HG03457 (cell line): ENCODE measurements at regions not wholly inside any gene's neighbourhood (a gene's known extent, or its start where the extent isn't known, plus 50 kb on each side); places are given as distances from the start of the nearest gene placed in this dataset.
A peak's percentile ranks its signal among the peaks of the same experiment; 100 is the strongest.
"Not testable (repeated sequence)": the region's sequence is repeated elsewhere in the genome, so short reads cannot be mapped to it uniquely, and the experiment has no call there.

ENCODE experiments used
- ATAC-seq: cut with Tn5 transposase; IDR thresholded peaks from one replicate; pipeline ENCODE4 v1.9.1; 2021; ENCODE audit warnings: moderate number of reproducible peaks; ENCODE audit not compliant: unreplicated experiment

DNA sequence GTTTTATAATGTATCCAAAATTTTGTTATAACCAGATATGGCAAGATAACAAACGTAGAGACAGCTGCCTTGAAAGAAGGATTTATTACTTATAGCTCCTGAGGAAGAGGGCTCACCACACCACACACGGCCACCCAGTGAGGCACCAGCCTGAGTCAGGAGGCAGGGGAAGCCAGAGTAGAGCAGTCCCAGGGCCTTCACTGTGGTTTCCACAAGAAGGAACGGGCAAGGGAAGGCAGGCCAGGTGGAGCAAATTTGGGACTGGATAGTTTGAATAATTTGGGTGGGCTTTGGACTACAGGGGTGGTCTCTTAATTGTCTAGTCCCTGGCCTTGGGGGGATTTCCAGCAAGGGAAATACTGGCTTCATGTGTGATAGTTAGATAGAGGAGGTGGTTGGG lies 72.5 kb downstream of the RRAGC start:
- no peak for ATAC-seq

DNA sequence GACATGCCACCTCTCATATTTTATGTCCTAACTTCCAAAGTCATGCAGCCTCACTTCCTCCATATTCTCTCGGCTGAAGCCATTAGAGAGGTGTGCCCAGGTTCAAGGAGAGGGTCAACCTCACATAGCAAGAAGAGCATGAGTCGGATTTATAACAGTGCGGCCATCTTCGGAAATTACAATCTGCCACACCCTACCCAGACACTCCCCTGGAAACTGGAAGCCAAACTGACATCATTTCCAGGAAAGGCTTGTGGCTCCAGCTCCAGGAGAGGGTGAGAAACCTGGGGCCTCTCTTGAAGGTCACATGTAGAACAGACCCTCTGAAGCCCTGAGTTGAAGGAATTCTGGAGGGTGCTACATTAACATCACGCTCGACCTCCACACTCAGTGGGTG lies 73.5 kb downstream of the RRAGC start:
- no peak for ATAC-seq

DNA sequence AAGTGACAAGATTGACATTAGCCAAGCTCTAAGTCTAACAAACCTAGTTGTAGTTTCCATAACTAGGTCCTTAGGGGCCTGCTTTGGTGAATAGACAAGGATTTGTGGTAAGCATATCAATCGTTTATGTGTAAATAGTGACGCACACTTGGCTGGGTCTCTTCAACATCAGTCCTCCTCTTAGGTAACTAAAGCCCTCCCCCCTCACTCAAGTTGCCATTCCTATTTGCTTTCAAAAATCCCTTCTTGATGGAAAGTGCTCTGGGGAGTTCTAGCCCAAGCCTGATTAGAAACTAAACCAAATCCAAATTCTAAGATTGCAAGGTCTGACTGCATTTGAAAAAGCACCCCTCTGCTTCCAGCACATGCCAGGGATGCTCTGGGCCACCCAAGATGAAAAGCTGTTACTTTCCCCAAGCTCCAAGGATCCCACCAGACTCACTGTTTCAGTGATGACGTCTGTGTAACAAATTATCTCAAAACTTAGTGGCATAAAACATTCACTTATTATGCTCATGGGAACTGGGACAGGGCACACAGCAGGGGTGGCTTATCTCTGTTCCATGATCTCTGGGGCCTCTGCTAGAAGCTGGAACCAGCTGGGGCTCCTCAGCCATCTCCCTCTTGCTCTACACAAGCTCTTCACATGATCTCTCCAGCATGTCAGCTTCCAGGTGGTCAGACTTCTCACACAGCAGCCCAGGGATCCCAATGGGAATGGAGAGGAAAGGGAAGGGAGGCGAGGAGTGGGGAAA lies 74.1 kb downstream of the RRAGC start:
- ATAC-seq, result no peak

DNA sequence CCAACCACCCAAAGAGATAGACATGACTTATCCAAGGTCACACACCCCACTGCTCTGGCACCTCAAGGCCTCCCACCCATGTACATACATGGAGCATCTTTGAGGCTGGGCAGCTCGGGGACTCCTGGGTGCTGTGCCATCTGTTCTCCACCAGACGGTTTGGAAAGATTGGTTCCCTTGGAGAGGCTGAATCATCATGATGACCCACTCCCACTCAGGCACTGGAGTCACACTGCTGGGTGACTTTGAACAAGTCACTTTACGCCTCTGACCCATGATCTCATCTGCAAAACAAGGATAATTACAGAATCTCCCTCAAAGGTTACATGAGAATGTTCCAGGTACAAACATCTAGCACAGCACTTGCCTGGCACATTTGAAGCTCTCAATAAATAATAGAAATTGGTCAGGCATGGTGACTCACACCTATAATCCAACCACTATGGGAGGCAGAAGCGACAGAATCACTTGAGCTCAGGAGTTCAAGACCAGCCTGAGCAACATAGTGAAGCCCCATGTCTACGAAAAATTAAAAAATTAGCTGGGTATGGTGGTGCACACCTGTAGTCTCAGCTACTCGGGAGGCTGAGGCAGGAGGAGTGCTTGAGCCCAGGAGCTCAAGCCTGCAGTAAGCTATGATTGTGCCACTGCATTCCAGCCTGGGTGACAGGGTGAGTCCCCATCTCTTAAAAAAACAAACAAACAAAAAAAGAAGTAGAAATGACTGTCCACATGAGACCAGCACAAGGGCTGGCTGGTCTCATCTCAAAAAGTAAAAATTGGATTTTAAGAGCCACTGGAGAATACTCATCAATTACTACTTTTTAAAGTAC lies 74.9 kb downstream of the RRAGC start:
- ATAC-seq, result no peak

DNA sequence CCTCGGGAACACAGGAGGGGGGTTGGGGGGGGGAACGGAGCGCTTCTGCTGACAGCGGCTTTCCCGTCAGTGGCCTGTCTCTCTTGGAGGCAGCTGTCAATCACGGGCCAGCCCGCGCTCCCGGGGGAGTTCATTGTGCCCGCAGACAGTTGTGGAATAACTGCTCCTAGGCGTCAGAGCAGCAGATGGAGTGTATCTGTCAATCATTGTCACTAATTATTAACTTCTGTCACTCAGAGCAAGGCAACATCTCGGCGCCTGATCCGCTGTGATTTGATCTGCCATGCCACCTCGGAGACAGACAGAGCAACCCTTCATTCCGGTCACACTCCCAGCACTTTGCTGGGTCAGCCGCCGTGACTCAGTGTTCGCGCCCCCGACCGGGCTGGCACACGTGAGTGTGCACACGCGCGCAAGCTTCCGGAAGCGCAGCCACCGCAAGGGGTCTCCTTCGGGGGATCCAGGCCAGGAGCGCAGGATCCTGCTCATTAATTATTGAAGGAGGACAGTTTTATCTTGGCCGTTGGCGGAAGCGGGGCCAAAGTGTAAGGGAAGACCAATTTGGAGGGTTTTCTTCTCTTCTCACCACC lies 75.8 kb downstream of the RRAGC start:
- ATAC-seq, result peak; percentile 61

DNA sequence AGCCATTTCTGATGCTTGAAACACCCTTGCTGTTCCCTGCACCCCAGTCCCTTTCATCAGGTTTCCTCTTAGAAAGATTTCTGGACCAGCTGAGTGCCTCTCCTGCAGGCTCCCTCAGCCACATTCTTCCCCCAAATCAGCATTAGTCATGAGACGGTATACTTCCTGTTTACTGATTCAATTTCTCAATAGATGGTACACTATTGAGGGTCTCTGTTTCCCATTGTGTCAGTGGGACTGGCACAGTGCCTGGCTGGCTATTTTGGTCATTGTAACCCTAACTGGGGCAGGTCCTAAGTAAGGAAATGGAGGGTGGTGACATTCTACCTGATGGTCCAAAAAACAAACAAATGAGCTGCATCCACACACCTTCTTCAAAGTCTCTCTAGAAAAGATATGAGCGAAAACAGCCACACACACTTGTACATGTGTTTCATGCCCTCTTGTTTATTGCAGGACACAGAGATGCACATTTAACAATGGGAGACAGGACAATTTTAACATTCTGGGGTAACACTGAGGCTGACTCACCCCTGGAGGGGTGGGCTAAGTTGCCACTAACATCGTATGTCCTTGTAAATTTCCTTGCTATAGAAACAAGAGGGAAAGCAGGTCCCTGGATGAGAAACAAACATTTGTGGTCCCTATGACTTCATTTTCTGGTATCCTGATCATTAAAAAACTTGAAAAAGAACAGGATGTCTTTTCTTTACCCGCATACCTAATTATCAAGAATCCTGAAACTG lies 77.5 kb downstream of the RRAGC start:
- no peak for ATAC-seq

DNA sequence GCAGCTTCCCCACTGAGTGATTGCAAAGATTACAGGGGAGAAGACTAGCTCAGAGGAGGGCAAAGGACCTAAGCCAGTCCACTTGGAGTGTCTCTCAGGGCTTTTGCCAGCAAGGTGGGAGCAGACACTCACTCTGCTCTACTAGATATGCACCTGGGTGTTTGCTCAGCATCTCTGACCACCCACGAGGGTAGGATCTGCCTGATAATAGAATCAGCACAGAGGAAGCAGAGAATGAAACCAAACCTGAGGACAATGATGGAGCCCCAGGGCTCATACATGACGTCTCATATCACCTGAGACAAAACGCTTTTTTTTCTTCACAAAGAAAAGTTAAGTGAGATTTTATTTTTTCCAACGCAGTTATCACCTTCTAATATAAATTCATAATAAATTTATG lies 79.4 kb downstream of the RRAGC start:
- no peak for ATAC-seq

DNA sequence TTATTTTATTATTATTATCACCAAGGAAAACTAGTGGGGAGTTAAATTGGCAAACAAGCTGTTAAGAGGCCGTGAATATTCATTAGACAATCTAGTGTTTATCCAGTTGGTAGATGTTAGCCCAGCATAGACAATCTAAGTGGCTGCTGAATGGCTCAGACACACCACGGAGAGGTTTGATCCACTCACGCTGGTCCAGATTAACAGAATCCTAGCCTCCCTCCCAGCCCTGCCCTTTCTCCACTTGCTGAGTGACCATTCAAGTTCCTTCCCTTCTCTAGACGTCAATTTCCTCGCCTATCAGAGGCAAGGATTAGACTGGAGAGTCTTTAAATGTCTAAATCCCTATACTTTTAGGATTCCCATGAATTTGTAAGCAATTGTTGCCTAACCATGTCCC lies 80.1 kb downstream of the RRAGC start:
- ATAC-seq, result no peak

DNA sequence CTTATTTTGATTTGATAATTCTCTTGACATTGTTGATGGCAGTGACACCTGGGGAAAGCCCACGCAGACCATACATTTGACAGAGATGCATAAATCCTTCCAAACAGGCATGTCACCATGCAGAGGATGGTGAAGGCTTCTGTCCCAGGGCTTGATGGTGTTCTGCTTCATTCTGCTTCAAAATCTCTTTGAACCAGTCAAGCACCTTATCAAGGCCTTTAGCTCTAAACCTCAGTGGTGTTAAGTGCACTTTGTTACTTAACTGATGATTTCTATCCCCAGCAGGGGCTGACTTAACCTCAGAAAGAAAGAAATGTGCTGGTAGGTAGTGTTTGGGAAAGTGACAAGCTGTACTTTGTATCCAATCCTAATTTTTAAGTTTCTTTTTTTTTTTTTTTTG lies 81.1 kb downstream of the RRAGC start:
- no peak for ATAC-seq

DNA sequence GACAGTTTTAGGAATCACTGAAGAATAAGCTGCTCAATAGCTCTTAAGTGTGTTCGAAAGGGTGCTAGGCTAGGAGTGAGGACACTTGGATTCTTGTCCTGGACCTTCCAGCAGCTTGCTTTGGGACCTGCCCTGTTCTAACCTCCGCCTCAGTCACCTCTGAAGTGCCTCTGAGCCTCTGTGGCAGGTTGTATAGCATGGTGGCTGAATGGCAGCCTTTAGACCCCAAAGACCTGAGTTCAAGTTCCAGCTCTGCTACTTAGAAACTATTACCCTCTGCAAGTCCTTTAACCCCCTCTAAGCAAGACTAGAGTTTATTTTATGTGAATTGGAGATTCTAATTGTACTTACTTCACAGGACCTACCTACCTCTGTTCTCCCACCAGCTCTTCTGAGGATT lies 81.5 kb downstream of the RRAGC start:
- ATAC-seq, result no peak

DNA sequence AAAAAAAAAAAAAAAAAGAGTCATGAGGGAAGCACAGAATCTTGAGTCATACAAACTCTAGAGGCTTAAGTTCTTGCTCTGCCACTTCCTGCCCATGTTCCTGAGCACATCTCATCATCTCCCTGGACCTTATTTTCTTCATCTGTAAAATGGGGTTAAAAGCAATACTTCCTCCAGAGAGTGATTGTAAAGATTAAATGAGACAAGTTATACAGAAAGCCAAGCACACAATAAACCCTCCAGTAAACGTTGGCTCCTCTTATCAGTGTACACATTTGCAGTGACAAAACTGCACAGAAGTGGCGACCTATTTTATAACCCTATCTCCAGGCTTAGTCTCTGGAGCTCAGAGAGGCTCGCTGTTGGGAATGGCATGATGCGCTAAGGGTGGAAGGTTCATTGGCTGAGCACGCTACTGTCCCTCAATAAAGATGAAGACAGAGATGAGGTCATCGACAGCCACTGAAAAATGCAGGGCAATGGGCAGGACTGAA lies 82.1 kb downstream of the RRAGC start:
- ATAC-seq, result no peak

DNA sequence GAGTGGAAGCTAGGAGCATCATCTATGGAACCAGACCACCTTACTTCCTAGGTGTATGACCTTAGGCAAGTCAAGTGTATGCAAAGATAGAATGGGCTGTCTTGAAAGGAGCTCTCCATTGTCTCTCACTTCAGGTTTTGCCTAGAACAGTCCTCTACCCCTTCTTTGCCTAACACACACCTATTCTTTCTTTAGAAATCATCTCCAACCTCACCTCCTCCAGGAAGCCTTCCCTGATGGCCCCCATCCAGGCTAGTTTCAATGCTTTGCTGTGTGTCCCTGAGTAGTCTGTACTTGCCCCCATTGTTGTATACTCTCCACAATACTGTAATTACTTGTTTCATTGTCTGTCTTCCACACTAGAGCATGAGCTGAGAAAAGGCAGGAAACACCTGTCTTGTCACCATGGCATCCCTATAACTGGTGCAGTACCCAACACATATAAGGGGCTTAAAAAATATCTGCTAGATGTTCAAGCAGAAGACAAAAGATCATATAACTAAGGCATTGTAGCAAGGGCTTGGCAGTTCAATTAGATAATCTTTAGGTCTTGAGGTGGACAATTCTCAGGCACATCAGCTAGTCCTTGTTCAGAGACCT lies 83.0 kb downstream of the RRAGC start:
- no peak for ATAC-seq

DNA sequence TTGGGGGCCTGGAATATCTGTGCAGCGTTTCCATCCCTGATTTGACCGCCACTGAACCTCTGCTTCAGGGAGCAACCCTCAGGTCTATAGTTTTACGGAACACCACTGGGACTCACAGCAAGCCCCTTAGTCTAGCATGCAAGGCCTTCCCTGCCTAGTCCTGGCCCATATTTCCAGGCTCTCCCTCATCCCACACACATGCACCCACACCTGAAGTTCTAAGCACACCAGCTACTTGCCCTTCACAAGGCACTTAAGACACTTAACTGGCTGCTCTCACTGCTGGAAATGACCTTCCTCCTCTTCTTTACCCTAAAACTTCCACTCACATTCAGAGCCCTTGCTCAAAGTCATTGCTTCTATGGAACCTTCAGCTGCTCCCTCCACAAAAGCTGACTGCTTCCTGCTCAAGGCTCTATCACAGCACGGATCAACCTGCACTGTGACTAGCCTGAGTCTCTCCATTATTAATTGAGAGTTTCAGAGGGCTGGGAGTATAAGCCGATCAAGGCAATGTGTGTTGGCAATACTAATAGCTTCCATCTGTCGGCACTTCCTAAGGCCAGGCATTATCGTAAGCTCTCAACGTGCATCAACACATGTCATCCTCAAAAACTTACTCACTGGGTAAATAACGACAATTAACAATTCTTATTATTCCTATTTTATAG lies 84.3 kb downstream of the RRAGC start:
- no peak for ATAC-seq

DNA sequence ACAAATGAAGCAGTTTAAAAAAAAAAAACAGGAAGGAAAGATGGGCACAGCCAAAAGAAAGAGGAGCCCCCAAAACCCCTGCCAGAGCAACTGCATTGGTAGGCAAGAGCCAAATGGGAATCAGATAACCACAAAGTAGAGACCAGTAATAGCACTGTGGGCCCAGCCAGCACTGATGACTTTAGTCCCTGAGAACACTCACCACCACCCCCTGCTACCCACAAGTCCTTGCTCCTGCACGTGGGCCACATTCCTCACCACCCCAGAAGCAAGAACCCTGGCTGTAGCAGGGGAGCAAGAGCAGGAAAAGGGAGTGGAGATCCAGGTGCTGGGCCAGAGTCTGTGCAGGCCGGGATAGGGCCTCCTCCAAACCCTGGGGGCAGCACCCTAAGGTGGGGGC lies 86.1 kb downstream of the RRAGC start:
- no peak for ATAC-seq

DNA sequence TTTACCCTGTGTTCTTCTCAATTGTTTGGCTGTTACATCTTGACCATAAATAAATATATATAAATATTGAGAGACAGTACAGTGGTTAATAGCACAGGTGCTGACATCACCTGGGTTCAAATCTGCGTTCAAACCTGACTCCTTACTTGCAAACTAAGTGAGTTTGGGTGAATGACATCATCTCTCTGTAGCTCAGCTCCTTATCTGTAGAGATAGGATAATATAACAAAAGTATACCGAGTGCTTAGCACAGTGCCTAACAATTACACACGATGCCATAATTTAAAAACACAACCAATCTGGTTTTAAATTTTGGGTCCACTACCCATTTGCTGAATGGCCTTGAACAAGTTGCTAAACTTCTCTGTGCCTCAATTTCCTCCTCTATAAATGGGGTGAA lies 86.6 kb downstream of the RRAGC start:
- ATAC-seq, result no peak

DNA sequence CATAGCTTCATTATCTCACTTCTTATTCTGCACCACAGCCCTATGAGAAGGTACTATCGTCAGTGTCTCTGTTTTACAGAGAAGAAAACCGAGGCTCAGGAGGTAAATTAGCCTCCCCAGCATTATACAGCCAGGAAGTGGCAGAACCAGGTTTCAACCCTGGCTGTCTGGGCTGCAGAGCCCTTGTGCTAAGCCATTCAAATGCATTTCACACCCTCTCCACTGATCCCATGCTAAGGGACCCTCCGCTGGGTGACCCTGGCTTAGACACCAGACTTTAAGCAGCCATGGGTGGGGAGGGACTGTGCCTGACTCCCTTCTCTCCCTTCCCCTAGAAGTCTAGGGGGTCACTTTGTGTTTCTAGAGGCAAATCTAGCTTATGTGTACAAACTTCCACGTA lies 87.5 kb downstream of the RRAGC start:
- ATAC-seq, result no peak

DNA sequence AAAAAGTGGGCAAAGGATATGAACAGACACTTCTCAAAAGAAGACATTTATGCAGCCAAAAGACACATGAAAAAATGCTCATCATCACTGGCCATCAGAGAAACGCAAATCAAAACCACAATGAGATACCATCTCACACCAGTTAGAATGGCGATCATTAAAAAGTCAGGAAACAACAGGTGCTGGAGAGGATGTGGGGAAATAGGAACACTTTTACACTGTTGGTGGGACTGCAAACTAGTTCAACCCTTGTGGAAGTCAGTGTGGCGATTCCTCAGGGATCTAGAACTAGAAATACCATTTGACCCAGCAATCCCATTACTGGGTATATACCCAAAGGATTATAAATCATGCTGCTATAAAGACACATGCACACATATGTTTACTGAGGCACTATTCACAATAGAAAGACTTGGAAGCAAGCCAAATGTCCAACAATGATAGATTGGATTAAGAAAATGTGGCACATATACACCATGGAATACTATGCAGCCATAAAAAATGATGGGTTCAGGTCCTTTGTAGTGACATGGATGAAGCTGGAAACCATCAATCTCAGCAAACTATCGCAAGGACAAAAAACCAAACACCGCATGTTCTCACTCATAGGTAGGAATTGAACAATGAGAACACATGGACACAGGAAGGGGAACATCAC lies 88.9 kb downstream of the RRAGC start:
- not testable (repeated sequence) for ATAC-seq

DNA sequence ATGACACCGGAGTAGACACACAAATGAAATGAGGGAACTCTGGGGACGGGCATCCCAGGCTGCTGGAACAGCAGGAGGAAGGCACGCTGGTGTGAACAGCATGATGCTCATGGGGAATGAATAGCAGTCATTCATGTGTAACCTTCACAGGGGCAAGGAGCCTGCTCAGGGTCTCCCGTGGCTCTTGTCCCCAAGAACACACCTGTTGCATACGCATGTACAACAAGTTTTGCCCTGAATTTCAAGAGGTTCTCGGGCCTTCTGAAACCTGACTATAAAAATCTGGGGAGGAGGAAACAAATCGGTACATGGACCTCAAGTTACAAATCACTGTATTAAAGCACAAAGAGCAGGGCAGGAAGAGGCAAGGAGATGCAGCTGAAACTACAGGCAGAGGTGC lies 93.4 kb downstream of the RRAGC start:
- no peak for ATAC-seq

DNA sequence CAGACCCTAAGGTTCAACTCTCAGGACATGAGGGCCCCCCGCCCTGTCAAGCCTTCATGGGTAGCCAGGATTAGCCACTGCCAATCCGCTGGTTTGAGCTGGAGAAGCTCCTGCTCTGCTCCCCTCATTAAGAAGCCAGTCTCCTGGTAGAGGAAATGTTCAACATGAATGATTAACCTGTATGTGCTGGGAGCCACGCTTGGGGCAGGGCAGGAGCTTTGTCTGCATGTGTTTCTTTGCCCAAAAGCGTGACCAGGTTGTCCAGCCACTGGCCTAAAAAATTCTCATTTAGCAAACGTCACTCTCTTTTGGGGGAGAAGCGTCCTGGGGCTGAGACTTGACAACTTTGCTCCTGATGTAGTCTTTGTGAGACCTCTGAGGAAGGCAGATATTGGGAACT lies 96.5 kb downstream of the RRAGC start:
- ATAC-seq, result no peak

DNA sequence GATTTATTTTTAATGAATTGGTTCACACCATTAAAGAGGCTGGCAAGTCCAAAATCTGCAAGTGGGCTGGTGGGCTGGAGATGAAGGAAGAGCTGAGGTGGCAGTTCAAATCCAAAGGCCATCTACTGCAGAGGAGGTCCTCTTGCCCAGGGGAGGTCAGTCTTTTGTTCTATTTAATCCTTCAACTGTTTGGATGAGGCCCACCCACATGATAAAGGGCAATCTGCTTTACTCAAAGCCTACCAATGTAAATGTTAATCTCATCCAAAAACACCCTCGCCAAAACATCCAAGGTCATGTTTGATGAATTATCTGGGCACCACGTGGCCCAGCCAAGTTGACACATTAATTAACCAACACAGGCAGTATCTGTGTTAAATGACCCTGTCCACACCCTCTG lies 99.0 kb downstream of the RRAGC start:
- ATAC-seq, result no peak
